ENCODE measurements at regions not wholly inside any gene's neighbourhood (a gene's known extent, or its start where the extent isn't known, plus 50 kb on each side); places are given as distances from the start of the nearest gene placed in this dataset.

DNA sequence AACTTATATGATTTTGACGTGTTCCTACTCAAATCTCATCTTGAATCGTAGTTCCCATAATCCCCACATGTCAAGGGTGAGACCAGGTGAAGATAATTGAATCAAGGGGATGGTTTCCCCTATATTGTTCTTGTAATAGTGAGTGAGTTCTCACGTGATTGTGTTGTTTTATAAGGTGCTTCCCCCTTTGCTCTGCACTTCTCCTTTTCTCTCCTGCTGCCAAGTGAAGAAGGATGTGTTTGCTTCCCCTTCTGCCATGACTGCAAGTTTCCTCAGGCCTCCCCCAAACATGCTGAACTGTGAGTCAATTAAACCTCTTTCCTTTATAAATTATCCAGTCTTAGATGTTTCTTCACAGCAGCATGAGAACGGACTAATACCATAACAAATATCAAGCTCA is 83.2 kb downstream of the MANEA start:
- TF ChIP-seq CTCF (IDR thresholded peaks at IDR 0.05) = no peak
- no peak for ATAC-seq

GRCh38 chr6:95670011-95670463 is 92.7 kb downstream of the MANEA start:
- no peak for ATAC-seq
- no peaks in the 10 kb centered on the region for H3K27me3 ChIP-seq
- no peak overlapping the region for H3K27ac ChIP-seq
- H3K4me3 ChIP-seq = no peak overlapping the region
- no peaks in the 10 kb centered on the region for H3K36me3 ChIP-seq
- no peaks in the 10 kb centered on the region for H3K4me1 ChIP-seq
- intact Hi-C loops (cut with DNase I) = no loop called here
- DNase-seq = peak; percentile 57
- TF ChIP-seq CTCF (IDR thresholded peaks at IDR 0.05) = no peak
- no peaks in the 10 kb centered on the region for H3K9me3 ChIP-seq

More for the DNA sequence above, 83.2 kb downstream of the MANEA start:
- Histone ChIP-seq H3K4me3 (no peak overlapping the region), H3K36me3 (no peaks in the 10 kb centered on the region), H3K9me3 (no peaks in the 10 kb centered on the region), H3K27ac (no peak overlapping the region), H3K27me3 (no peaks in the 10 kb centered on the region), H3K4me1 (no peaks in the 10 kb centered on the region)
- DNase-seq = no peak
- intact Hi-C loops (cut with DNase I) = no loop called here

GRCh38 chr6:95676011-95676628 is 98.8 kb downstream of the MANEA start:
- H3K27ac ChIP-seq = no peak overlapping the region
- no peaks in the 10 kb centered on the region for H3K36me3 ChIP-seq
- TF ChIP-seq CTCF (IDR thresholded peaks at IDR 0.05) = no peak
- H3K27me3 ChIP-seq = no peaks in the 10 kb centered on the region
- ATAC-seq (no peak), DNase-seq (no peak)
- H3K9me3 ChIP-seq = no peaks in the 10 kb centered on the region
- intact Hi-C loops (cut with DNase I) = no loop called here
- no peaks in the 10 kb centered on the region for H3K4me1 ChIP-seq
- no peak overlapping the region for H3K4me3 ChIP-seq

GRCh38 chr6:95679981-95680380 is 102.6 kb downstream of the MANEA start:
- DNase-seq (no peak), ATAC-seq (no peak)
- H3K27ac ChIP-seq = no peak overlapping the region
- no peaks in the 10 kb centered on the region for H3K9me3 ChIP-seq
- no peaks in the 10 kb centered on the region for H3K4me1 ChIP-seq
- H3K27me3 ChIP-seq = no peaks in the 10 kb centered on the region
- TF ChIP-seq CTCF (IDR thresholded peaks at IDR 0.05) = no peak
- no peaks in the 10 kb centered on the region for H3K36me3 ChIP-seq
- no peak overlapping the region for H3K4me3 ChIP-seq
- intact Hi-C loops (cut with DNase I) = no loop called here

- ATAC-seq (no peak), DNase-seq (no peak)
- Histone ChIP-seq H3K27ac (no peak overlapping the region), H3K27me3 (no peaks in the 10 kb centered on the region), H3K36me3 (no peaks in the 10 kb centered on the region), H3K9me3 (no peaks in the 10 kb centered on the region), H3K4me3 (no peak overlapping the region), H3K4me1 (no peaks in the 10 kb centered on the region)
- intact Hi-C loops (cut with DNase I) = no loop called here
- TF ChIP-seq CTCF (IDR thresholded peaks at IDR 0.05) = no peak
These were observed 104.4 kb downstream of the MANEA start for GRCh38 chr6:95681736-95682135.

GRCh38 chr6:95682476-95682875 is 105.1 kb downstream of the MANEA start:
- intact Hi-C loops (cut with DNase I) = no loop called here
- Histone ChIP-seq H3K36me3 (no peaks in the 10 kb centered on the region), H3K27ac (no peak overlapping the region), H3K4me1 (no peaks in the 10 kb centered on the region), H3K9me3 (no peaks in the 10 kb centered on the region), H3K27me3 (no peaks in the 10 kb centered on the region), H3K4me3 (no peak overlapping the region)
- TF ChIP-seq CTCF (IDR thresholded peaks at IDR 0.05) = no peak
- DNase-seq (no peak), ATAC-seq (no peak)
